CD4-positive, alpha-beta T cell treated with Interferon alpha-2 for 1 hour (primary cell): ENCODE measurements at regions not wholly inside any gene's neighbourhood (a gene's known extent, or its start where the extent isn't known, plus 50 kb on each side); places are given as distances from the start of the nearest gene placed in this dataset.

Experiments used
- DNase-seq, 2 donors: peaks; one replicate each; pipeline ENCODE4 v3.0.0-alpha.2; 2020 to 2022

GRCh38 chr3:105199217-105199616, 167.5 kb upstream of the ALCAM start:
- no peak for DNase-seq

- no peak for DNase-seq
Measured at GRCh38 chr3:105210141-105210540, 156.6 kb upstream of the ALCAM start.

- DNase-seq: no peak
Measured at GRCh38 chr3:105214590-105214989, 152.1 kb upstream of the ALCAM start.

GRCh38 chr3:105222568-105223093, 144.1 kb upstream of the ALCAM start:
- no peak for DNase-seq

GRCh38 chr3:105223815-105224214, 142.9 kb upstream of the ALCAM start:
- DNase-seq: no peak

GRCh38 chr3:105228696-105229095, 138.0 kb upstream of the ALCAM start:
- DNase-seq: no peak

GRCh38 chr3:105232553-105232952, 134.2 kb upstream of the ALCAM start:
- DNase-seq: no peak

- DNase-seq: no peak
Measured at GRCh38 chr3:105233010-105233409, 133.7 kb upstream of the ALCAM start.

GRCh38 chr3:105235221-105235620, 131.5 kb upstream of the ALCAM start:
- no peak for DNase-seq

GRCh38 chr3:105235785-105236184, 130.9 kb upstream of the ALCAM start:
- DNase-seq: no peak

- DNase-seq: no peak
Measured at GRCh38 chr3:105238367-105238766, 128.3 kb upstream of the ALCAM start.

GRCh38 chr3:105243076-105243475, 123.6 kb upstream of the ALCAM start:
- DNase-seq: no peak

- no peak for DNase-seq
Measured at GRCh38 chr3:105246536-105246935, 120.2 kb upstream of the ALCAM start.

- DNase-seq: no peak
Measured at GRCh38 chr3:105253225-105253624, 113.5 kb upstream of the ALCAM start.

- DNase-seq: no peak
Measured at GRCh38 chr3:105254154-105254553, 112.6 kb upstream of the ALCAM start.

- DNase-seq: no peak
Measured at GRCh38 chr3:105255350-105255749, 111.4 kb upstream of the ALCAM start.

GRCh38 chr3:105259496-105259895, 107.2 kb upstream of the ALCAM start:
- DNase-seq: no peak

GRCh38 chr3:105260385-105260784, 106.3 kb upstream of the ALCAM start:
- DNase-seq: no peak

GRCh38 chr3:105274536-105274935, 92.2 kb upstream of the ALCAM start:
- no peak for DNase-seq

- no peak for DNase-seq
Measured at GRCh38 chr3:105274958-105275357, 91.8 kb upstream of the ALCAM start.

GRCh38 chr3:105277656-105278055, 89.1 kb upstream of the ALCAM start:
- no peak for DNase-seq

- DNase-seq: no peak
Measured at GRCh38 chr3:105278688-105279087, 88.0 kb upstream of the ALCAM start.

GRCh38 chr3:105281989-105282388, 84.7 kb upstream of the ALCAM start:
- DNase-seq: no peak

- no peak for DNase-seq
Measured at GRCh38 chr3:105284876-105285275, 81.8 kb upstream of the ALCAM start.

- DNase-seq: no peak
Measured at GRCh38 chr3:105285653-105286241, 81.0 kb upstream of the ALCAM start.
